ENCODE measurements at regions not wholly inside any gene's neighbourhood (a gene's known extent, or its start where the extent isn't known, plus 50 kb on each side); places are given as distances from the start of the nearest gene placed in this dataset.

- Histone ChIP-seq H2BK12ac (ENCODE audit: low read length) (no peak overlapping the region), H3K79me2 (ENCODE audit: control insufficient read depth, insufficient read depth, low read length, poor library complexity) (no peaks in the 10 kb centered on the region), H3K9ac (ENCODE audit: low read length) (no peak overlapping the region), H3K4me2 (ENCODE audit: low read length) (no peak overlapping the region), H3K18ac (ENCODE audit: low read length) (no peak overlapping the region), H3K36me3 (ENCODE audit: control insufficient read depth in 1 of 2, insufficient read depth in 2 of 2, low read length in 2 of 2) (no peaks in the 10 kb centered on the region), H3K4me3 (ENCODE audit: low read depth, low read length) (no peak overlapping the region), H4K8ac (ENCODE audit: low read depth, low read length) (no peak overlapping the region), H3K4ac (ENCODE audit: low read depth, low read length) (no peak overlapping the region), H3K27ac (ENCODE audit: low read depth, low read length) (no peak overlapping the region), H2BK5ac (ENCODE audit: low read depth, low read length, poor library complexity) (no peak overlapping the region), H3K27me3 (ENCODE audit: insufficient read depth, low read length) (no peaks in the 10 kb centered on the region), H2AK5ac (ENCODE audit: low read length) (no peak overlapping the region), H2BK120ac (ENCODE audit: insufficient read depth, low read length, poor library complexity) (no peak overlapping the region), H3K79me1 (ENCODE audit: low read length) (no peaks in the 10 kb centered on the region), H2AFZ (ENCODE audit: insufficient read depth, low read length, poor library complexity) (no peak overlapping the region), H3K9me3 (ENCODE audit: insufficient read depth, low read depth, low read length) (no peaks in the 10 kb centered on the region), H3K14ac (ENCODE audit: low read length) (no peak overlapping the region), H3K4me1 (ENCODE audit: control insufficient read depth in 1 of 2, insufficient read depth in 2 of 2, low read length in 2 of 2) (no peaks in the 10 kb centered on the region), H4K91ac (ENCODE audit: low read depth, low read length) (no peak overlapping the region), H3K23ac (ENCODE audit: low read length) (no peak overlapping the region), H4K12ac (ENCODE audit: low read depth, low read length) (no peak overlapping the region)
- DNase-seq, result no peak
- WGBS (ENCODE audit: extremely low coverage, insufficient coverage, insufficient read length), result no CpG with 5 or more reads among the region's 1 CpG
Measured at GRCh38 chr4:178554352-178554751, 1112.1 kb upstream of the AGA start.

DNA sequence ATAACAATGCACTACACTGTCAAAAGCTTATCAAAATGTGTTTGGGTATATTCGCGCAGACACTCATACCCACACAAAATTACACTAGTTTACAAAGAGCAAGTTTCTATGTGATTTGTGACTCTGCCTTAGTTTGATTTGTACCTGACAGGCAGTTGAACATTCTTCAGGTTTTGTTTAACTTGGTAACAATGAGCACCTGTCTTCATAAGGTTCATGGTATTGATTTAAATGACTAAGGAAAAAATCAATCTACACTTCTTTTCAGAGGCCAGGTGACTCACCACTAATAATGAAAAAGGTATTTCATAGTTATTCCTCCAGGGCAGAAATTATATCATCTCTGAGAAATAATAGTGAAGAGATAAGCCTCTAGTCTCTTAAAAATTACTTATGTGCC, 1114.6 kb upstream of the AGA start:
- H3K14ac ChIP-seq (ENCODE audit: low read length), result no peak overlapping the region
- H3K4me1 ChIP-seq (ENCODE audit: control insufficient read depth in 1 of 2, insufficient read depth in 2 of 2, low read length in 2 of 2), result no peaks in the 10 kb centered on the region
- no peak overlapping the region for H4K91ac ChIP-seq (ENCODE audit: low read depth, low read length)
- H2BK5ac ChIP-seq (ENCODE audit: low read depth, low read length, poor library complexity), result no peak overlapping the region
- no peak overlapping the region for H3K4me3 ChIP-seq (ENCODE audit: low read depth, low read length)
- no peak overlapping the region for H2AK5ac ChIP-seq (ENCODE audit: low read length)
- H3K23ac ChIP-seq (ENCODE audit: low read length), result no peak overlapping the region
- no peaks in the 10 kb centered on the region for H3K79me2 ChIP-seq (ENCODE audit: control insufficient read depth, insufficient read depth, low read length, poor library complexity)
- H3K4me2 ChIP-seq (ENCODE audit: low read length), result no peak overlapping the region
- no peak overlapping the region for H3K27ac ChIP-seq (ENCODE audit: low read depth, low read length)
- no peak overlapping the region for H2BK120ac ChIP-seq (ENCODE audit: insufficient read depth, low read length, poor library complexity)
- H3K9ac ChIP-seq (ENCODE audit: low read length), result no peak overlapping the region
- DNase-seq, result no peak
- H3K79me1 ChIP-seq (ENCODE audit: low read length), result no peaks in the 10 kb centered on the region
- H3K27me3 ChIP-seq (ENCODE audit: insufficient read depth, low read length), result no peaks in the 10 kb centered on the region
- no peak overlapping the region for H4K12ac ChIP-seq (ENCODE audit: low read depth, low read length)
- H3K4ac ChIP-seq (ENCODE audit: low read depth, low read length), result no peak overlapping the region
- H3K9me3 ChIP-seq (ENCODE audit: insufficient read depth, low read depth, low read length), result no peaks in the 10 kb centered on the region
- no peak overlapping the region for H3K18ac ChIP-seq (ENCODE audit: low read length)
- no CpG with 5 or more reads among the region's 2 CpGs for WGBS (ENCODE audit: extremely low coverage, insufficient coverage, insufficient read length)
- H3K36me3 ChIP-seq (ENCODE audit: control insufficient read depth in 1 of 2, insufficient read depth in 2 of 2, low read length in 2 of 2), result no peaks in the 10 kb centered on the region
- no peak overlapping the region for H2BK12ac ChIP-seq (ENCODE audit: low read length)
- no peak overlapping the region for H2AFZ ChIP-seq (ENCODE audit: insufficient read depth, low read length, poor library complexity)
- no peak overlapping the region for H4K8ac ChIP-seq (ENCODE audit: low read depth, low read length)

- no peak overlapping the region for H4K91ac ChIP-seq (ENCODE audit: low read depth, low read length)
- H3K18ac ChIP-seq (ENCODE audit: low read length), result no peak overlapping the region
- no peaks in the 10 kb centered on the region for H3K36me3 ChIP-seq (ENCODE audit: control insufficient read depth in 1 of 2, insufficient read depth in 2 of 2, low read length in 2 of 2)
- H3K79me1 ChIP-seq (ENCODE audit: low read length), result no peaks in the 10 kb centered on the region
- H4K8ac ChIP-seq (ENCODE audit: low read depth, low read length), result no peak overlapping the region
- H3K23ac ChIP-seq (ENCODE audit: low read length), result no peak overlapping the region
- H3K79me2 ChIP-seq (ENCODE audit: control insufficient read depth, insufficient read depth, low read length, poor library complexity), result no peaks in the 10 kb centered on the region
- H3K4me3 ChIP-seq (ENCODE audit: low read depth, low read length), result no peak overlapping the region
- H3K9ac ChIP-seq (ENCODE audit: low read length), result no peak overlapping the region
- H3K9me3 ChIP-seq (ENCODE audit: insufficient read depth, low read depth, low read length), result no peaks in the 10 kb centered on the region
- H2AFZ ChIP-seq (ENCODE audit: insufficient read depth, low read length, poor library complexity), result no peak overlapping the region
- no peak overlapping the region for H2BK5ac ChIP-seq (ENCODE audit: low read depth, low read length, poor library complexity)
- no peak overlapping the region for H2AK5ac ChIP-seq (ENCODE audit: low read length)
- no peak overlapping the region for H3K27ac ChIP-seq (ENCODE audit: low read depth, low read length)
- H3K27me3 ChIP-seq (ENCODE audit: insufficient read depth, low read length), result no peaks in the 10 kb centered on the region
- no peaks in the 10 kb centered on the region for H3K4me1 ChIP-seq (ENCODE audit: control insufficient read depth in 1 of 2, insufficient read depth in 2 of 2, low read length in 2 of 2)
- H3K14ac ChIP-seq (ENCODE audit: low read length), result no peak overlapping the region
- no peak overlapping the region for H2BK12ac ChIP-seq (ENCODE audit: low read length)
- H4K12ac ChIP-seq (ENCODE audit: low read depth, low read length), result no peak overlapping the region
- H3K4me2 ChIP-seq (ENCODE audit: low read length), result no peak overlapping the region
- DNase-seq, result no peak
- no CpG with 5 or more reads among the region's 7 CpGs for whole genome bisulfite sequencing (ENCODE audit: extremely low coverage, insufficient coverage, insufficient read length)
- H2BK120ac ChIP-seq (ENCODE audit: insufficient read depth, low read length, poor library complexity), result no peak overlapping the region
- H3K4ac ChIP-seq (ENCODE audit: low read depth, low read length), result no peak overlapping the region
Measured at GRCh38 chr4:178577933-178578332, 1135.7 kb upstream of the AGA start.

- no CpG with 5 or more reads among the region's 6 CpGs for WGBS (ENCODE audit: extremely low coverage, insufficient coverage, insufficient read length)
- no peak overlapping the region for H3K23ac ChIP-seq (ENCODE audit: low read length)
- H2BK5ac ChIP-seq (ENCODE audit: low read depth, low read length, poor library complexity), result no peak overlapping the region
Measured at GRCh38 chr4:178595500-178596138, 1153.4 kb upstream of the AGA start.

More at GRCh38 chr4:178595500-178596138, 1153.4 kb upstream of the AGA start:
- Histone ChIP-seq H4K12ac (ENCODE audit: low read depth, low read length) (no peak overlapping the region), H2BK120ac (ENCODE audit: insufficient read depth, low read length, poor library complexity) (no peak overlapping the region), H3K4me1 (ENCODE audit: control insufficient read depth in 1 of 2, insufficient read depth in 2 of 2, low read length in 2 of 2) (no peaks in the 10 kb centered on the region), H2AFZ (ENCODE audit: insufficient read depth, low read length, poor library complexity) (no peak overlapping the region), H3K4ac (ENCODE audit: low read depth, low read length) (no peak overlapping the region), H3K79me1 (ENCODE audit: low read length) (no peaks in the 10 kb centered on the region), H2AK5ac (ENCODE audit: low read length) (no peak overlapping the region), H2BK12ac (ENCODE audit: low read length) (no peak overlapping the region), H3K9ac (ENCODE audit: low read length) (no peak overlapping the region), H3K36me3 (ENCODE audit: control insufficient read depth in 1 of 2, insufficient read depth in 2 of 2, low read length in 2 of 2) (no peaks in the 10 kb centered on the region), H4K8ac (ENCODE audit: low read depth, low read length) (no peak overlapping the region), H3K9me3 (ENCODE audit: insufficient read depth, low read depth, low read length) (no peaks in the 10 kb centered on the region), H3K79me2 (ENCODE audit: control insufficient read depth, insufficient read depth, low read length, poor library complexity) (no peaks in the 10 kb centered on the region), H3K18ac (ENCODE audit: low read length) (no peak overlapping the region), H4K91ac (ENCODE audit: low read depth, low read length) (no peak overlapping the region), H3K27me3 (ENCODE audit: insufficient read depth, low read length) (no peaks in the 10 kb centered on the region), H3K4me3 (ENCODE audit: low read depth, low read length) (no peak overlapping the region), H3K4me2 (ENCODE audit: low read length) (no peak overlapping the region), H3K14ac (ENCODE audit: low read length) (no peak overlapping the region), H3K27ac (ENCODE audit: low read depth, low read length) (no peak overlapping the region)
- DNase-seq, result no peak
